ENCODE measurements at regions not wholly inside any gene's neighbourhood (a gene's known extent, or its start where the extent isn't known, plus 50 kb on each side); places are given as distances from the start of the nearest gene placed in this dataset.

- no peak for TF ChIP-seq RAD21 (IDR thresholded peaks at IDR 0.05)
- TF ChIP-seq FOXA2 (IDR thresholded peaks at IDR 0.05) = no peak
- no peak for TF ChIP-seq HNF4G (IDR thresholded peaks at IDR 0.05)
- TF ChIP-seq JUND (IDR thresholded peaks at IDR 0.05) = no peak
- no peak for TF ChIP-seq REST (IDR thresholded peaks at IDR 0.05)
- TF ChIP-seq YY1 (IDR thresholded peaks at IDR 0.05) = no peak
- no peak for TF ChIP-seq NR2F2 (IDR thresholded peaks at IDR 0.05)
- TF ChIP-seq RXRA (IDR thresholded peaks at IDR 0.05) = no peak
- TF ChIP-seq ZBTB33 (IDR thresholded peaks at IDR 0.05) = no peak
- no peak for TF ChIP-seq GABPA (IDR thresholded peaks at IDR 0.05 in 1 of 2, conservative IDR thresholded peaks at IDR 0.05 in 1 of 2)
- TF ChIP-seq ATF3 (IDR thresholded peaks at IDR 0.05) = no peak
- no peaks in the 10 kb centered on the region for H3K36me3 ChIP-seq (ENCODE audit: control insufficient read depth in 4 of 4, insufficient read depth in 3 of 4, low read depth in 1 of 4, low read length in 3 of 4)
- no peak overlapping the region for H3K9ac ChIP-seq (ENCODE audit: low read depth in 1 of 2, low read length in 2 of 2)
- H3K4me1 ChIP-seq (ENCODE audit: control insufficient read depth in 4 of 4, insufficient read depth in 4 of 4, low read length in 3 of 4) = no peaks in the 10 kb centered on the region
- WGBS = 88% methylated on average over 1 of the region's 1 CpG
- no peak overlapping the region for H3K4me3 ChIP-seq (ENCODE audit: low read depth in 1 of 3, low read length in 3 of 3)
- H3K27ac ChIP-seq (ENCODE audit: low read depth in 1 of 2, low read length in 2 of 2) = no peak overlapping the region
- H3K27me3 ChIP-seq (ENCODE audit: control insufficient read depth in 4 of 4, insufficient read depth in 4 of 4, low read length in 3 of 4) = no peaks in the 10 kb centered on the region
- H3K9me3 ChIP-seq (ENCODE audit: control insufficient read depth in 4 of 4, low read length in 3 of 4) = no peaks in the 10 kb centered on the region
- no peak for DNase-seq (ENCODE audit: low spot score)
These were observed 403.8 kb upstream of the HS6ST1 start for GRCh38 chr2:128722489-128722888.

GRCh38 chr2:128724547-128724946 lies 405.9 kb upstream of the HS6ST1 start:
- Histone ChIP-seq H3K36me3 (ENCODE audit: control insufficient read depth in 4 of 4, insufficient read depth in 3 of 4, low read depth in 1 of 4, low read length in 3 of 4) (no peaks in the 10 kb centered on the region), H3K9me3 (ENCODE audit: control insufficient read depth in 4 of 4, low read length in 3 of 4) (peaks cover 0 to 4% (median 0%) of the 10 kb centered on the region in 4 donors), H3K9ac (ENCODE audit: low read depth in 1 of 2, low read length in 2 of 2) (no peak overlapping the region), H3K4me1 (ENCODE audit: control insufficient read depth in 4 of 4, insufficient read depth in 4 of 4, low read length in 3 of 4) (no peaks in the 10 kb centered on the region), H3K27ac (ENCODE audit: low read depth in 1 of 2, low read length in 2 of 2) (no peak overlapping the region), H3K27me3 (ENCODE audit: control insufficient read depth in 4 of 4, insufficient read depth in 4 of 4, low read length in 3 of 4) (no peaks in the 10 kb centered on the region), H3K4me3 (ENCODE audit: low read depth in 1 of 3, low read length in 3 of 3) (no peak overlapping the region)
- TF ChIP-seq NR2F2 (IDR thresholded peaks at IDR 0.05) (no peak), EGR1 (IDR thresholded peaks at IDR 0.05; ENCODE audit: low read depth in 2 of 2) (no peak), TAF1 (conservative IDR thresholded peaks at IDR 0.05) (no peak), CTCF (IDR thresholded peaks at IDR 0.05; ENCODE audit: low read depth, low read length, missing input control) (no peak), RXRA (IDR thresholded peaks at IDR 0.05) (no peak), ZBTB33 (IDR thresholded peaks at IDR 0.05) (no peak), HNF4A (conservative IDR thresholded peaks at IDR 0.05) (no peak), FOXA2 (IDR thresholded peaks at IDR 0.05) (no peak), YY1 (IDR thresholded peaks at IDR 0.05) (no peak)
- 91% methylated on average over 7 of the region's 7 CpGs for WGBS
- no peak for DNase-seq (ENCODE audit: low spot score)

All from liver (tissue), 8 donors.